ENCODE measurements at regions not wholly inside any gene's neighbourhood (a gene's known extent, or its start where the extent isn't known, plus 50 kb on each side); places are given as distances from the start of the nearest gene placed in this dataset.

GRCh38 chr12:90321369-90321768 lies 612.7 kb upstream of the ATP2B1 start:
- DNase-seq (ENCODE audit: low spot score): no peak

- DNase-seq (ENCODE audit: low spot score): no peak
Observed at GRCh38 chr12:90311561-90311960, 602.9 kb upstream of the ATP2B1 start.

GRCh38 chr12:90305379-90305778 lies 596.7 kb upstream of the ATP2B1 start:
- DNase-seq (ENCODE audit: low spot score): no peak

GRCh38 chr12:90304231-90304630 lies 595.6 kb upstream of the ATP2B1 start:
- no peak for DNase-seq (ENCODE audit: low spot score)

GRCh38 chr12:90303771-90304170 lies 595.1 kb upstream of the ATP2B1 start:
- DNase-seq (ENCODE audit: low spot score): no peak

GRCh38 chr12:90301561-90302133 lies 593.0 kb upstream of the ATP2B1 start:
- no peak for DNase-seq (ENCODE audit: low spot score)

- no peak for DNase-seq (ENCODE audit: low spot score)
Observed at GRCh38 chr12:90301095-90301494, 592.5 kb upstream of the ATP2B1 start.

- no peak for DNase-seq (ENCODE audit: low spot score)
Observed at GRCh38 chr12:90299666-90300065, 591.0 kb upstream of the ATP2B1 start.

GRCh38 chr12:90299121-90299520 lies 590.5 kb upstream of the ATP2B1 start:
- DNase-seq (ENCODE audit: low spot score): no peak

- no peak for DNase-seq (ENCODE audit: low spot score)
Observed at GRCh38 chr12:90298289-90298948, 589.8 kb upstream of the ATP2B1 start.

- no peak for DNase-seq (ENCODE audit: low spot score)
Observed at GRCh38 chr12:90295858-90296257, 587.2 kb upstream of the ATP2B1 start.

- no peak for DNase-seq (ENCODE audit: low spot score)
Observed at GRCh38 chr12:90292183-90292582, 583.5 kb upstream of the ATP2B1 start.

- DNase-seq (ENCODE audit: low spot score): no peak
Observed at GRCh38 chr12:90290980-90291975, 582.6 kb upstream of the ATP2B1 start.

- no peak for DNase-seq (ENCODE audit: low spot score)
Observed at GRCh38 chr12:90287585-90287984, 578.9 kb upstream of the ATP2B1 start.

- no peak for DNase-seq (ENCODE audit: low spot score)
Observed at GRCh38 chr12:90281154-90281868, 572.7 kb upstream of the ATP2B1 start.

GRCh38 chr12:90280564-90281058 lies 572.0 kb upstream of the ATP2B1 start:
- DNase-seq (ENCODE audit: low spot score): no peak

GRCh38 chr12:90280033-90280432 lies 571.4 kb upstream of the ATP2B1 start:
- no peak for DNase-seq (ENCODE audit: low spot score)

- DNase-seq (ENCODE audit: low spot score): no peak
Observed at GRCh38 chr12:90275088-90275487, 566.5 kb upstream of the ATP2B1 start.

GRCh38 chr12:90274407-90274806 lies 565.8 kb upstream of the ATP2B1 start:
- no peak for DNase-seq (ENCODE audit: low spot score)

GRCh38 chr12:90268574-90268973 lies 559.9 kb upstream of the ATP2B1 start:
- no peak for DNase-seq (ENCODE audit: low spot score)

- DNase-seq (ENCODE audit: low spot score): no peak
Observed at GRCh38 chr12:90262251-90262650, 553.6 kb upstream of the ATP2B1 start.

- DNase-seq (ENCODE audit: low spot score): no peak
Observed at GRCh38 chr12:90261283-90261682, 552.6 kb upstream of the ATP2B1 start.
